HCT116 (cell line): ENCODE measurements at regions not wholly inside any gene's neighbourhood (a gene's known extent, or its start where the extent isn't known, plus 50 kb on each side); places are given as distances from the start of the nearest gene placed in this dataset.

ENCODE experiments used
- ATAC-seq: fragments of 200-7000 bp; cut with Tn5 transposase; 2 replicates; pipeline ENCODE4 v1.9.1; 2020; ENCODE audit warnings: mild to moderate bottlenecking, moderate library complexity
- BruUV-seq: library from RNA; stranded (reverse); fragments of 400-500 nt; replicated peaks from 2 replicates; lab custom pipeline; 2021; lab: Mats Ljungman, UMichigan
- CTCF ChIA-PET: fragments of 300-600 bp; sonication (Branson Sonifier 250); formaldehyde crosslinking; loops from one replicate; lab custom pipeline; 2021; ENCODE audit warnings: antibody characterized with exemption; lab: Charles Lee
- POLR2A ChIA-PET: fragments of 300-600, 350-600 bp; sonication (Branson Sonifier 250); formaldehyde crosslinking; loops from one replicate; lab custom pipeline; 2021; ENCODE audit warnings: antibody characterized with exemption; lab: Charles Lee
- RAD21 ChIA-PET, 2 experiments: fragments of 300-600 bp; sonication (Branson Sonifier 250); formaldehyde crosslinking; loops; one replicate each; lab custom pipeline; 2023; ENCODE audit warnings: low total read pairs in 2 of 2; ENCODE audit not compliant: uncharacterized antibody in 2 of 2, unreplicated experiment in 2 of 2, low non-redundant PET in 1 of 2; lab: Charles Lee
- DNase-seq: peaks from one replicate; pipeline ENCODE4 v3.0.0-alpha.2; 2010; ENCODE audit warnings: low read depth, low spot score
- H2AFZ ChIP-seq: fragments of 200-600 bp; shearing (Covaris generic), sonication (generic); 2 replicates; pipeline ENCODE4 v1.6.1; 2017; ENCODE audit warnings: low read depth, mixed run types, mixed read lengths, antibody characterized with exemption, low read length; ENCODE audit not compliant: poor library complexity, severe bottlenecking
- H3K27ac ChIP-seq: 2 replicates; pipeline ENCODE4 v1.5.1; 2012; ENCODE audit warnings: low read depth, low read length
- H3K27me3 ChIP-seq: fragments of 200-600 bp; sonication (generic); 2 replicates; pipeline ENCODE4 v1.6.1; 2016; ENCODE audit warnings: mixed run types, low read length, mixed read lengths; ENCODE audit not compliant: insufficient read depth
- H3K36me3 ChIP-seq, 2 experiments: fragments of 200-500 bp in 1 of 2; fragments of 200-600 bp in 1 of 2; sonication (Bioruptor generic) in 1 of 2; sonication (generic) in 1 of 2; 2 replicates each; pipeline versions ENCODE4 v1.5.1 to v1.6.1; 2014 to 2016; ENCODE audit warnings: low read length in 2 of 2, inconsistent platforms in 1 of 2, mixed read lengths in 1 of 2, mixed run types in 1 of 2; ENCODE audit not compliant: insufficient read depth in 2 of 2, control insufficient read depth in 1 of 2
- H3K4me1 ChIP-seq, 2 experiments: fragments of 200-600 bp in 1 of 2; sonication (generic) in 1 of 2; 2 replicates each; pipeline versions ENCODE4 v1.5.1 to v1.6.1; 2012 to 2017; ENCODE audit warnings: low read length in 2 of 2, inconsistent platforms in 1 of 2, mild to moderate bottlenecking in 1 of 2, mixed read lengths in 1 of 2, mixed run types in 1 of 2, moderate library complexity in 1 of 2; ENCODE audit not compliant: insufficient read depth in 2 of 2, control insufficient read depth in 1 of 2
- H3K4me2 ChIP-seq: fragments of 200-600 bp; sonication (generic); 2 replicates; pipeline ENCODE4 v1.6.1; 2017; ENCODE audit warnings: mixed run types, low read length, mixed read lengths
- H3K4me3 ChIP-seq, 2 experiments: fragments of 200-600 bp in 1 of 2; sonication (generic) in 1 of 2; replicated peaks in 1 of 2; 2 replicates each; pipeline ENCODE4 v1.5.1; 2011 to 2016; ENCODE audit warnings: low read length in 2 of 2, control low read depth in 1 of 2, low read depth in 1 of 2, mild to moderate bottlenecking in 1 of 2, mixed read lengths in 1 of 2, mixed run types in 1 of 2
- H3K79me2 ChIP-seq: fragments of 200-600 bp; sonication (generic); 2 replicates; pipeline ENCODE4 v1.6.1; 2017; ENCODE audit warnings: mild to moderate bottlenecking, mixed run types, low read length, moderate library complexity, mixed read lengths; ENCODE audit not compliant: insufficient read depth
- H3K9ac ChIP-seq: fragments of 200-600 bp; sonication (generic); 2 replicates; pipeline ENCODE4 v1.6.1; 2016; ENCODE audit warnings: low read length, mixed read lengths
- H3K9me2 ChIP-seq: fragments of 200-600 bp; sonication (generic), shearing (Covaris generic); 2 replicates; pipeline ENCODE4 v1.6.1; 2017; ENCODE audit warnings: mixed run types, mild to moderate bottlenecking, moderate library complexity; ENCODE audit not compliant: insufficient read depth
- H3K9me3 ChIP-seq, 2 experiments: fragments of 200-500 bp in 1 of 2; fragments of 200-600 bp in 1 of 2; sonication (Bioruptor generic) in 1 of 2; sonication (generic) in 1 of 2; 2 replicates each; pipeline ENCODE4 v1.6.1; 2014 to 2017; ENCODE audit warnings: low read length in 2 of 2, mixed read lengths in 2 of 2, inconsistent platforms in 1 of 2, low read depth in 1 of 2, mild to moderate bottlenecking in 1 of 2, mixed run types in 1 of 2, moderate library complexity in 1 of 2; ENCODE audit not compliant: control insufficient read depth in 1 of 2, insufficient read depth in 1 of 2
- H4K20me1 ChIP-seq: fragments of 200-600 bp; sonication (generic), shearing (Covaris generic); 2 replicates; pipeline ENCODE4 v1.6.1; 2017; ENCODE audit warnings: mixed run types, mild to moderate bottlenecking, moderate library complexity; ENCODE audit not compliant: insufficient read depth
- CBX3 ChIP-seq: IDR thresholded peaks from 2 replicates; pipeline ENCODE4 v1.6.1; 2012; ENCODE audit warnings: low read depth
- CEBPB ChIP-seq: IDR thresholded peaks from 2 replicates; pipeline ENCODE4 v1.6.1; 2012; ENCODE audit warnings: low read depth
- CTCF ChIP-seq, 3 experiments: fragments of 200-600 bp in 1 of 3; sonication (generic) in 1 of 3; IDR thresholded peaks in 2 of 3; conservative IDR thresholded peaks in 1 of 3; 2 replicates each; pipeline ENCODE4 v1.5.1; 2012 to 2017; ENCODE audit warnings: low read depth in 2 of 3, low read length in 2 of 3, antibody characterized with exemption in 1 of 3, borderline replicate concordance in 1 of 3, control low read depth in 1 of 3, mild to moderate bottlenecking in 1 of 3, mixed read lengths in 1 of 3, mixed run types in 1 of 3, moderate library complexity in 1 of 3; ENCODE audit not compliant: insufficient read depth in 1 of 3
- EGR1 ChIP-seq: IDR thresholded peaks from 2 replicates; pipeline ENCODE4 v1.6.1; 2012; ENCODE audit warnings: low read depth
- EZH2 ChIP-seq: fragments of 200-600 bp; sonication (generic); IDR thresholded peaks from 2 replicates; pipeline ENCODE4 v1.6.1; 2017; ENCODE audit warnings: antibody characterized with exemption, mixed run types
- JUND ChIP-seq: IDR thresholded peaks from 2 replicates; pipeline ENCODE4 v1.6.1; 2012
- RAD21 ChIP-seq: IDR thresholded peaks from 2 replicates; pipeline ENCODE4 v1.6.1; 2012; ENCODE audit warnings: low read depth, mild to moderate bottlenecking
- SIN3A ChIP-seq: IDR thresholded peaks from 2 replicates; pipeline ENCODE4 v1.6.1; 2012; ENCODE audit warnings: low read depth
- SP1 ChIP-seq: IDR thresholded peaks from 2 replicates; pipeline ENCODE4 v1.6.1; 2012; ENCODE audit warnings: low read depth
- SRF ChIP-seq: IDR thresholded peaks from 2 replicates; pipeline ENCODE4 v1.6.1; 2012; ENCODE audit warnings: low read depth
- YY1 ChIP-seq: IDR thresholded peaks from 2 replicates; pipeline ENCODE4 v1.6.1; 2011; ENCODE audit warnings: low read length, low read depth, moderate library complexity, mild to moderate bottlenecking; ENCODE audit not compliant: insufficient replicate concordance; ENCODE audit errors: extremely low read depth
- ZFX ChIP-seq: fragments of 450-650 bp; IDR thresholded peaks from 2 replicates; pipeline ENCODE4 v1.6.1; 2017
- ZNF274 ChIP-seq: fragments of 200-500 bp; sonication (Bioruptor generic); IDR thresholded peaks from 2 replicates; pipeline ENCODE4 v1.6.1; 2014; ENCODE audit warnings: mild to moderate bottlenecking, low read depth, low read length, inconsistent platforms
- intact Hi-C: fragments of 100-400 bp; cut with micrococcal nuclease; formaldehyde crosslinking; loops from 2 replicates; pipeline ENCODE4 v1.10.0; 2022
- TF ChIP-seq, protein P1 (sequence below): IDR thresholded peaks from 2 replicates; pipeline ENCODE4 v1.6.1; 2012
- TF ChIP-seq, protein P2 (sequence below): IDR thresholded peaks from 2 replicates; pipeline ENCODE4 v1.6.1; 2012
- TF ChIP-seq, protein P3 (sequence below): IDR thresholded peaks from 2 replicates; pipeline ENCODE4 v1.6.1; 2012; ENCODE audit warnings: low read depth

DNA sequence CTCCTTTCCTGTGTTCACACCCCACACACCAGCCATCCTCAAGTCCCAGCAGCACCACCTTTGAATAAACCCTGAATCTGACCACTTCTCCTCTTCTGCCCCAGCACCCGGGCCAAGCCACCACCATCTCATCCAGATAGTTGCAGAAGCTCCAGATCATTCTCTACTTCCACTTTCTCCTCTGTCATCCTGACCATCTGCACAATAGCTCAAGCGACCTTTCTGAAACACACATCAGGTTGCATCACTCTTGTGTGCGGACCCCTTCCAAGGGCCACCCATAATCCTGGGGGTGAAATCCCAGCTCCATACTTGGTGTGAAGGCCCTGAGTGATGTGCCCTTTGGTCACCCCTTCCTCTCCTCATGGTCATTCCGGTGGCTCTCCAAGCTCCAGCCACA lies 187.4 kb upstream of the GALNT17 start:
- Histone ChIP-seq H3K79me2 (no peaks in the 10 kb centered on the region), H3K9me2 (no peaks in the 10 kb centered on the region), H3K9ac (no peak overlapping the region), H4K20me1 (no peaks in the 10 kb centered on the region), H3K27ac (no peak overlapping the region), H3K4me2 (no peak overlapping the region), H3K4me3 (no peak overlapping the region), H2AFZ (no peak overlapping the region), H3K9me3 (peaks cover 0 to 12% of the 10 kb centered on the region in 2 experiments; a peak in 2 of 4 replicates), H3K36me3 (no peaks in the 10 kb centered on the region), H3K27me3 (no peaks in the 10 kb centered on the region), H3K4me1 (no peaks in the 10 kb centered on the region)
- ChIA-PET POLR2A (no interaction called here), RAD21 (no interaction called here), CTCF (interaction anchor here (0.6 kb wide), 1 partner anchor 1541 kb away, joined by 3 read pairs; no protein-coding TSS in a partner anchor)
- DNase-seq (no peak), ATAC-seq (no peak)
- BruUV-seq = no TSS peak
- no peak for TF ChIP-seq ZFX
- no peak for TF ChIP-seq CTCF (IDR thresholded peaks at IDR 0.05 in 2 of 3, conservative IDR thresholded peaks at IDR 0.05 in 1 of 3; ENCODE audit: borderline replicate concordance in 1 of 3, insufficient read depth in 1 of 3, low read depth in 2 of 3, low read length in 2 of 3)
- TF ChIP-seq, protein P1, sequence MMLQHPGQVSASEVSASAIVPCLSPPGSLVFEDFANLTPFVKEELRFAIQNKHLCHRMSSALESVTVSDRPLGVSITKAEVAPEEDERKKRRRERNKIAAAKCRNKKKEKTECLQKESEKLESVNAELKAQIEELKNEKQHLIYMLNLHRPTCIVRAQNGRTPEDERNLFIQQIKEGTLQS = no peak
- no peak for TF ChIP-seq EZH2
- no peak for TF ChIP-seq SP1
- TF ChIP-seq SIN3A = no peak
- TF ChIP-seq ZNF274 = no peak
- TF ChIP-seq, protein P2, sequence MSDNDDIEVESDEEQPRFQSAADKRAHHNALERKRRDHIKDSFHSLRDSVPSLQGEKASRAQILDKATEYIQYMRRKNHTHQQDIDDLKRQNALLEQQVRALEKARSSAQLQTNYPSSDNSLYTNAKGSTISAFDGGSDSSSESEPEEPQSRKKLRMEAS = no peak
- no peak for TF ChIP-seq CBX3
- TF ChIP-seq JUND = no peak
- no peak for TF ChIP-seq YY1
- TF ChIP-seq EGR1 = no peak
- TF ChIP-seq, protein P3, sequence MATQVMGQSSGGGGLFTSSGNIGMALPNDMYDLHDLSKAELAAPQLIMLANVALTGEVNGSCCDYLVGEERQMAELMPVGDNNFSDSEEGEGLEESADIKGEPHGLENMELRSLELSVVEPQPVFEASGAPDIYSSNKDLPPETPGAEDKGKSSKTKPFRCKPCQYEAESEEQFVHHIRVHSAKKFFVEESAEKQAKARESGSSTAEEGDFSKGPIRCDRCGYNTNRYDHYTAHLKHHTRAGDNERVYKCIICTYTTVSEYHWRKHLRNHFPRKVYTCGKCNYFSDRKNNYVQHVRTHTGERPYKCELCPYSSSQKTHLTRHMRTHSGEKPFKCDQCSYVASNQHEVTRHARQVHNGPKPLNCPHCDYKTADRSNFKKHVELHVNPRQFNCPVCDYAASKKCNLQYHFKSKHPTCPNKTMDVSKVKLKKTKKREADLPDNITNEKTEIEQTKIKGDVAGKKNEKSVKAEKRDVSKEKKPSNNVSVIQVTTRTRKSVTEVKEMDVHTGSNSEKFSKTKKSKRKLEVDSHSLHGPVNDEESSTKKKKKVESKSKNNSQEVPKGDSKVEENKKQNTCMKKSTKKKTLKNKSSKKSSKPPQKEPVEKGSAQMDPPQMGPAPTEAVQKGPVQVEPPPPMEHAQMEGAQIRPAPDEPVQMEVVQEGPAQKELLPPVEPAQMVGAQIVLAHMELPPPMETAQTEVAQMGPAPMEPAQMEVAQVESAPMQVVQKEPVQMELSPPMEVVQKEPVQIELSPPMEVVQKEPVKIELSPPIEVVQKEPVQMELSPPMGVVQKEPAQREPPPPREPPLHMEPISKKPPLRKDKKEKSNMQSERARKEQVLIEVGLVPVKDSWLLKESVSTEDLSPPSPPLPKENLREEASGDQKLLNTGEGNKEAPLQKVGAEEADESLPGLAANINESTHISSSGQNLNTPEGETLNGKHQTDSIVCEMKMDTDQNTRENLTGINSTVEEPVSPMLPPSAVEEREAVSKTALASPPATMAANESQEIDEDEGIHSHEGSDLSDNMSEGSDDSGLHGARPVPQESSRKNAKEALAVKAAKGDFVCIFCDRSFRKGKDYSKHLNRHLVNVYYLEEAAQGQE = no peak
- TF ChIP-seq CEBPB = no peak
- no peak for TF ChIP-seq RAD21
- no peak for TF ChIP-seq SRF
- intact Hi-C loops = no loop called here
